T47D (cell line): ENCODE measurements at regions not wholly inside any gene's neighbourhood (a gene's known extent, or its start where the extent isn't known, plus 50 kb on each side); places are given as distances from the start of the nearest gene placed in this dataset.
A peak's percentile ranks its signal among the peaks of the same experiment; 100 is the strongest.
"Not testable (repeated sequence)": the region's sequence is repeated elsewhere in the genome, so short reads cannot be mapped to it uniquely, and the experiment has no call there.

Source experiments
- DNase-seq, 2 experiments: peaks; one replicate each; pipeline versions ENCODE4 v3.0.0 to v3.0.0-alpha.2; 2011 to 2012; ENCODE audit warnings: low read depth in 1 of 2, low spot score in 1 of 2
- JUND ChIP-seq: IDR thresholded peaks from 2 replicates; pipeline ENCODE4 v1.6.1; 2012; ENCODE audit warnings: low read depth
- in situ Hi-C: cut with HindIII; loops from 2 replicates; pipeline ENCODE4 v1.10.0; 2016; ENCODE audit warnings: low sequenced_read_pairs, low pct_unique_long_range_greater_than_20kb

- TF ChIP-seq JUND = no peak
- in situ Hi-C loops = no loop called here
- DNase-seq = no peak
Measured at GRCh38 chr11:38013157-38013556, 1415.1 kb upstream of the RAG2 start.

- no peak for TF ChIP-seq JUND
- in situ Hi-C loops = no loop called here
- DNase-seq = no peak
Measured at GRCh38 chr11:38011496-38011895, 1413.5 kb upstream of the RAG2 start.

- TF ChIP-seq JUND = no peak
- in situ Hi-C loops = no loop called here
- no peak for DNase-seq
Measured at GRCh38 chr11:38009932-38010331, 1411.9 kb upstream of the RAG2 start.

- no peak for TF ChIP-seq JUND
- DNase-seq = no peak
- in situ Hi-C loops = no loop called here
Measured at GRCh38 chr11:38006466-38006865, 1408.4 kb upstream of the RAG2 start.

- no peak for TF ChIP-seq JUND
- in situ Hi-C loops = no loop called here
- no peak for DNase-seq
Measured at GRCh38 chr11:38005597-38005996, 1407.6 kb upstream of the RAG2 start.

GRCh38 chr11:37999171-37999570 is 1401.1 kb upstream of the RAG2 start:
- no peak for DNase-seq
- TF ChIP-seq JUND = no peak
- in situ Hi-C loops = no loop called here

GRCh38 chr11:37995886-37996285 is 1397.8 kb upstream of the RAG2 start:
- no peak for DNase-seq
- in situ Hi-C loops = no loop called here
- no peak for TF ChIP-seq JUND

- peak in 1 of 2 experiments; percentile 40 for DNase-seq
- no peak for TF ChIP-seq JUND
- in situ Hi-C loops = no loop called here
Measured at GRCh38 chr11:37988031-37988430, 1390.0 kb upstream of the RAG2 start.

- no peak for DNase-seq
- no peak for TF ChIP-seq JUND
- in situ Hi-C loops = no loop called here
Measured at GRCh38 chr11:37984991-37985390, 1387.0 kb upstream of the RAG2 start.

- no peak for DNase-seq
- in situ Hi-C loops = no loop called here
- TF ChIP-seq JUND = no peak
Measured at GRCh38 chr11:37978647-37979046, 1380.6 kb upstream of the RAG2 start.

- in situ Hi-C loops = no loop called here
- no peak for TF ChIP-seq JUND
- no peak for DNase-seq
Measured at GRCh38 chr11:37973941-37974340, 1375.9 kb upstream of the RAG2 start.

GRCh38 chr11:37972691-37973090 is 1374.7 kb upstream of the RAG2 start:
- in situ Hi-C loops = no loop called here
- no peak for TF ChIP-seq JUND
- no peak for DNase-seq

GRCh38 chr11:37969336-37969735 is 1371.3 kb upstream of the RAG2 start:
- DNase-seq, in situ Hi-C loops: not testable (repeated sequence)

GRCh38 chr11:37968148-37968547 is 1370.1 kb upstream of the RAG2 start:
- no peak for TF ChIP-seq JUND
- in situ Hi-C loops = no loop called here
- DNase-seq = no peak
